A549 (cell line): ENCODE measurements at regions not wholly inside any gene's neighbourhood (a gene's known extent, or its start where the extent isn't known, plus 50 kb on each side); places are given as distances from the start of the nearest gene placed in this dataset.

Experiments used
- CTCF ChIP-seq: fragments of >200 bp; sonication (Bioruptor Twin); formaldehyde crosslinking; IDR thresholded peaks from 3 replicates; pipeline ENCODE4 v1.5.1; 2016
- JUN ChIP-seq, 2 experiments: fragments of >200 bp; sonication (Bioruptor Twin); formaldehyde crosslinking; IDR thresholded peaks; 2 replicates in 1 of 2; 3 replicates in 1 of 2; pipeline ENCODE4 v1.6.1; 2016 to 2017
- MAFK ChIP-seq: fragments of 450-650 bp; IDR thresholded peaks from 2 replicates; pipeline ENCODE4 v1.6.1; 2014; ENCODE audit not compliant: partially characterized antibody
- POLR2A ChIP-seq: IDR thresholded peaks from 2 replicates; pipeline ENCODE4 v1.6.1; 2012; ENCODE audit warnings: mild to moderate bottlenecking, low read length
- RFX5 ChIP-seq: fragments of 450-650 bp; IDR thresholded peaks from 2 replicates; pipeline ENCODE4 v1.7.1; 2014; ENCODE audit warnings: antibody characterized with exemption, mild to moderate bottlenecking, moderate library complexity
- SMC3 ChIP-seq: fragments of >200 bp; sonication (Bioruptor Twin); formaldehyde crosslinking; IDR thresholded peaks from 3 replicates; pipeline ENCODE4 v1.6.1; 2018; ENCODE audit warnings: inconsistent platforms
- ZFP36 ChIP-seq: fragments of 450-650 bp; IDR thresholded peaks from 2 replicates; pipeline ENCODE4 v1.6.1; 2014; ENCODE audit warnings: borderline replicate concordance; ENCODE audit not compliant: partially characterized antibody
- TF ChIP-seq, protein P1 (sequence below): fragments of 450-650 bp; IDR thresholded peaks from 2 replicates; pipeline ENCODE4 v1.6.1; 2014; ENCODE audit warnings: antibody characterized with exemption

DNA sequence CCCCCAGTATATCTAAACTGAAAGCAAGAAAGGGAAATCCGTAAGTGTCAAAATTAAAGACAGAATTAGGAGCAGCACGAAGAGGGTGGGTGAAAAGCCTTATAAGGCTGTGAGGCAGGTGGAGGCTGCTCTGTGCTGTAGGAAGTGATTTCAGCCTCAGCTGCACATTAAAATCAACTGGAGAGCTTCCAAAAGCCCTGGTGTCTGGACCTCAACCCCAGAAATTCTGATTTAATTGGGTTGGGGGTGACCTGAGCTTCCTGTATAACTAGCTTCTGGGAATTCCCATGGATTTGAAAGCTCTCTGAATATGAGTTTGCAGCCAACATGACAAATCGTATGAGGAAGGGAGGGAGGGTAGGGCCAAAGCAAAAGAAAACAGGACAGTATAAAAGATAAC, 242.4 kb upstream of the TMTC4 start:
- TF ChIP-seq CTCF (no peak), SMC3 (no peak), RFX5 (no peak), POLR2A (no peak), JUN (IDR thresholded peaks at IDR 0.05) (no peak), ZFP36 (no peak), MAFK (no peak)
- TF ChIP-seq, protein P1, sequence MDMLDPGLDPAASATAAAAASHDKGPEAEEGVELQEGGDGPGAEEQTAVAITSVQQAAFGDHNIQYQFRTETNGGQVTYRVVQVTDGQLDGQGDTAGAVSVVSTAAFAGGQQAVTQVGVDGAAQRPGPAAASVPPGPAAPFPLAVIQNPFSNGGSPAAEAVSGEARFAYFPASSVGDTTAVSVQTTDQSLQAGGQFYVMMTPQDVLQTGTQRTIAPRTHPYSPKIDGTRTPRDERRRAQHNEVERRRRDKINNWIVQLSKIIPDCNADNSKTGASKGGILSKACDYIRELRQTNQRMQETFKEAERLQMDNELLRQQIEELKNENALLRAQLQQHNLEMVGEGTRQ = no peak
